Thoracic aorta (tissue), 2 donors: ENCODE measurements at regions not wholly inside any gene's neighbourhood (a gene's known extent, or its start where the extent isn't known, plus 50 kb on each side); places are given as distances from the start of the nearest gene placed in this dataset.

Experiments
- ATAC-seq: fragments of 150-250 bp; one replicate; pipeline ENCODE4 v1.8.0; 2017; ENCODE audit warnings: low read depth; ENCODE audit not compliant: insufficient number of reproducible peaks, low FRiP score
- DNase-seq: peaks from one replicate; pipeline ENCODE4 v3.0.0-alpha.2; 2020; ENCODE audit warnings: low spot score
- H3K27ac ChIP-seq, 2 donors: fragments of 200-600 bp; sonication (generic); 1 replicate in 1 of 2; 2 replicates in 1 of 2; pipeline ENCODE4 v1.5.1; 2016; ENCODE audit warnings: mild to moderate bottlenecking in 2 of 2, moderate library complexity in 2 of 2
- H3K27me3 ChIP-seq: fragments of 200-600 bp; sonication (generic); replicated peaks from 2 replicates; pipeline ENCODE4 v1.6.0; 2016; ENCODE audit warnings: mild to moderate bottlenecking; ENCODE audit not compliant: insufficient read depth
- H3K36me3 ChIP-seq: fragments of 200-600 bp; sonication (generic); one replicate; pipeline ENCODE4 v1.5.1; 2016
- H3K4me1 ChIP-seq, 2 donors: fragments of 200-600 bp; sonication (generic); 1 replicate in 1 of 2; 2 replicates in 1 of 2; pipeline versions ENCODE4 v1.5.1 to v1.6.0; 2016; ENCODE audit warnings: low read depth in 2 of 2, mild to moderate bottlenecking in 1 of 2; ENCODE audit not compliant: control insufficient read depth in 1 of 2
- H3K4me3 ChIP-seq: fragments of 200-600 bp; sonication (generic); 2 replicates; pipeline ENCODE4 v1.5.1; 2016; ENCODE audit warnings: mild to moderate bottlenecking
- H3K9me3 ChIP-seq: fragments of 200-600 bp; sonication (generic); 2 replicates; pipeline ENCODE4 v1.5.1; 2016
- TF ChIP-seq, protein P1 (sequence below): fragments of 200-600 bp; sonication (generic); IDR thresholded peaks from one replicate; pipeline ENCODE4 v1.5.1; 2019; ENCODE audit warnings: antibody characterized with exemption

DNA sequence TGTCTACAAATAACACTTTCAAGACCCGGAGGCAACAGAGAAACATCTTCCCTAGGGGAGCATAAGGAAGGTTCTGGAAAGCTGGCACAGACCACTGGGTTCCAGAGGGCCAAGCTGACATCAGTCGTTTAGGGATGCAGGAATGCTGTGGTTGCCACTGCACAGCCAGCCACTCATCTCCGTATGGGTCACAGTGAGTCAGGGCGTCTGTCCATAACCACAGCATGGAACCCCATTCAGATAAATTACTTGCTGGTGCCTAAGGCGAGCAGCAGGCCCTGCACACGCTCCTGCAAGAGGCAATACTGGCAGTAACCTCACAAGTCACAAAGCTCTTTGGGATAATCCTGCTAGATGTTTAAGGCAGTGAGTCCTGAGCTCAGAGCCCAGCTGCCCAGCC lies 140.9 kb upstream of the UBL3 start:
- H3K36me3 ChIP-seq: no peaks in the 10 kb centered on the region
- TF ChIP-seq, protein P1, sequence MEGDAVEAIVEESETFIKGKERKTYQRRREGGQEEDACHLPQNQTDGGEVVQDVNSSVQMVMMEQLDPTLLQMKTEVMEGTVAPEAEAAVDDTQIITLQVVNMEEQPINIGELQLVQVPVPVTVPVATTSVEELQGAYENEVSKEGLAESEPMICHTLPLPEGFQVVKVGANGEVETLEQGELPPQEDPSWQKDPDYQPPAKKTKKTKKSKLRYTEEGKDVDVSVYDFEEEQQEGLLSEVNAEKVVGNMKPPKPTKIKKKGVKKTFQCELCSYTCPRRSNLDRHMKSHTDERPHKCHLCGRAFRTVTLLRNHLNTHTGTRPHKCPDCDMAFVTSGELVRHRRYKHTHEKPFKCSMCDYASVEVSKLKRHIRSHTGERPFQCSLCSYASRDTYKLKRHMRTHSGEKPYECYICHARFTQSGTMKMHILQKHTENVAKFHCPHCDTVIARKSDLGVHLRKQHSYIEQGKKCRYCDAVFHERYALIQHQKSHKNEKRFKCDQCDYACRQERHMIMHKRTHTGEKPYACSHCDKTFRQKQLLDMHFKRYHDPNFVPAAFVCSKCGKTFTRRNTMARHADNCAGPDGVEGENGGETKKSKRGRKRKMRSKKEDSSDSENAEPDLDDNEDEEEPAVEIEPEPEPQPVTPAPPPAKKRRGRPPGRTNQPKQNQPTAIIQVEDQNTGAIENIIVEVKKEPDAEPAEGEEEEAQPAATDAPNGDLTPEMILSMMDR: no peak
- H3K4me3 ChIP-seq: no peak overlapping the region
- no peaks in the 10 kb centered on the region for H3K27me3 ChIP-seq
- H3K4me1 ChIP-seq: no peaks in the 10 kb centered on the region
- DNase-seq (no peak), ATAC-seq (no peak)
- H3K27ac ChIP-seq: no peak overlapping the region
- peaks cover 9% of the 10 kb centered on the region for H3K9me3 ChIP-seq

DNA sequence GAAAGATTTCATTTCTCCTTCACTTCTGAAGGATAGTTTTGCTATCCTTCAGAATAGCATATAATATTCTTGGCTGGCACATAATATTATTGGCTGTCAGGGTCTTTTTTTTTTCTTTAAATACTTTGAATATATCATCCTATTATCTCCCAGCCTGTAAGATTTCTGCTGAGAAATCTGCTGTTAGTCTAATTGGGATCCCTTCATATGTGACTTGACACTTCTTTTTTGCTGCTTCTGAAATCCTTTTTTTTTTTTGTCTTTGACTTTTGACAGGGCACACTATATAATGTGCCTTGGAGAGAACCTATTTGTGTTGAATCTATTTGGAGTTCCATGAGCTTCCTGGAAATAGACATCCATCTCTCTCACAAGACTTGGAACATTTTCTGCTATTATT lies 136.9 kb upstream of the UBL3 start:
- no peak for DNase-seq
- TF ChIP-seq, protein P1: no peak

DNA sequence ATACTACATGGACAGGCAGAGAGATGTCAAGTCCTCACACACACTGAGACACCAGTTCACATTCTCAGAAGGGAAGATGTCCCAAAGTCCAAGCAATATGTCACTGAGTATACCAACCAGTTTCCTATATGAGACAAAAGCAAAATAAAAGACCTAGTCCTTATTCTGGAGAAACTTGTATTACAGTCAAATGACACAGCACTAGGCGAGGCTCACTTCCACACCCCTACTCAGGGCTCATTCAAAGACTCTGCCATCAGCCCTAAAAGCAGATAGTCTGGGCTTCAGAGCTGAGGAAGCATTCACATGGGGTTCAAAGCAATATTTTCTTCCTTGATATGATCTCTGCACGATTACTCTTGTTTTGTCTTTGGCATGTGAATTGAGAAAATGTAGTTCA lies 129.9 kb upstream of the UBL3 start:
- Histone ChIP-seq H3K4me3 (no peak overlapping the region), H3K27me3 (no peaks in the 10 kb centered on the region), H3K4me1 (no peaks in the 10 kb centered on the region), H3K27ac (no peak overlapping the region), H3K36me3 (no peaks in the 10 kb centered on the region), H3K9me3 (no peaks in the 10 kb centered on the region)
- ATAC-seq (no peak), DNase-seq (no peak)
- TF ChIP-seq, protein P1: no peak

More for the DNA sequence above, 136.9 kb upstream of the UBL3 start:
- no peaks in the 10 kb centered on the region for H3K36me3 ChIP-seq
- H3K4me1 ChIP-seq: no peaks in the 10 kb centered on the region
- no peak overlapping the region for H3K4me3 ChIP-seq
- H3K27ac ChIP-seq: no peak overlapping the region
- H3K9me3 ChIP-seq: peaks cover 9% of the 10 kb centered on the region
- no peaks in the 10 kb centered on the region for H3K27me3 ChIP-seq
- ATAC-seq: no peak

DNA sequence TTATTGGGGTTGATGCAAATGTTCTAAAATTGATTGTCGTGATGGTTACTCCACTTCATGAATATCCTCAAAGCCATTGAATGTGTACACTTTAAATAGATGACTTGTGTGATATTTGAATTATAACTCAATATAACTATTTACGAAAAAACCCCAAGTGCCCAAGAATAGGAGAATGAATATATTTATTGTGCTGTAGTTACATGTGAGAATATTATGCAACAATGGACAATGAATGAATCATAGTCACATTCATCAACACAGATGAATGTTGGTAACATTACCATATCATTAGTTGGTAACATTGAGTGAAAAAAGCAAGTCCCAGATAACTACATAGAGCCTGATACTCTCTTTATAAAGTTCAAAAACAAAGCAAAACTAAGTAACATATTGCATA lies 127.8 kb upstream of the UBL3 start:
- Histone ChIP-seq H3K4me1 (no peaks in the 10 kb centered on the region), H3K9me3 (no peaks in the 10 kb centered on the region), H3K27ac (no peak overlapping the region), H3K27me3 (no peaks in the 10 kb centered on the region), H3K4me3 (no peak overlapping the region), H3K36me3 (no peaks in the 10 kb centered on the region)
- TF ChIP-seq, protein P1: no peak
- DNase-seq (no peak), ATAC-seq (no peak)

DNA sequence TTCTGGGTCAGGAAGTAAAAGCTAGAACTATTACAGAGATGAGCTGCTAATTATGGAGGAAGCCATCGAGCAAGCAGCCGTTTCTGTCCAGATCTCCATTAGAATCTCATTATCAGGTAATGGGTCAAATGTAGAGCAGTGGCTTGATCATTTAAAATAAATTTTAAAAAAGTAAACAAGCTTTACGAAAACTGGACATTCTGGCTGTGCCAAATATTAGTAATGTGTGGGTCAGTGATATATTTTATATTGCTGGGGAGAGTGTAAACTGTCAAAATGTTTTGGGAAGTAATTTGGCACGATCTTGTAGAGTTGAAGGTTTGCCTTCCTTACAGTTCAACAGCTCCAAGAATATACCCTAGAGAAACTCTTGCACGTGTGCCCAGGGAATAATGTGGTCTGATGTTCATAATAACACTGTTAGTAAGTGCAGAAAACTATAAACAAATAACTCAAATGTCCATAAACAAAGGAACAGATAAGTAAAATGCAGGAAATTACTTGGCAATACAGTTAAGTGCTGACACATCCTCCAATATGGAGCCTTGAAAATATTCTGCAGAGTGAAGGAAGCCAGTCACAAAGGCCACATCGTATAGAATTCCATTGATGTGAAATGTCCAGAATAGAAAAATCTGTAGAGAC lies 127.2 kb upstream of the UBL3 start:
- no peak for ATAC-seq
- no peaks in the 10 kb centered on the region for H3K36me3 ChIP-seq
- TF ChIP-seq, protein P1: no peak

More for the DNA sequence above, 127.2 kb upstream of the UBL3 start:
- DNase-seq: no peak
- Histone ChIP-seq H3K27me3 (no peaks in the 10 kb centered on the region), H3K4me1 (no peaks in the 10 kb centered on the region), H3K9me3 (no peaks in the 10 kb centered on the region), H3K4me3 (no peak overlapping the region), H3K27ac (no peak overlapping the region)
